NCI-H187 (cell line): ENCODE measurements at regions not wholly inside any gene's neighbourhood (a gene's known extent, or its start where the extent isn't known, plus 50 kb on each side); places are given as distances from the start of the nearest gene placed in this dataset.
A peak's percentile ranks its signal among the peaks of the same experiment; 100 is the strongest.
"Not testable (repeated sequence)": the region's sequence is repeated elsewhere in the genome, so short reads cannot be mapped to it uniquely, and the experiment has no call there.

Experiments
- DNase-seq, 2 experiments: peaks; one replicate each; lab custom pipeline; 2025; lab: John Stamatoyannopoulos, UW

GRCh38 chr3:102909904-102910303 lies 475.1 kb downstream of the ZPLD1 start:
- DNase-seq, result no peak

- peak in 1 of 2 experiments; percentile 79 for DNase-seq
Measured at GRCh38 chr3:102916532-102916931, 481.7 kb downstream of the ZPLD1 start.

GRCh38 chr3:102926618-102927017 lies 491.8 kb downstream of the ZPLD1 start:
- no peak for DNase-seq

- no peak for DNase-seq
Measured at GRCh38 chr3:102933377-102933776, 498.6 kb downstream of the ZPLD1 start.

GRCh38 chr3:102936511-102937045 lies 501.8 kb downstream of the ZPLD1 start:
- DNase-seq, result no peak

GRCh38 chr3:102941786-102942185 lies 507.0 kb downstream of the ZPLD1 start:
- no peak for DNase-seq

- not testable (repeated sequence) for DNase-seq
Measured at GRCh38 chr3:102946445-102946844, 511.6 kb downstream of the ZPLD1 start.

GRCh38 chr3:102972350-102972749 lies 537.5 kb downstream of the ZPLD1 start:
- DNase-seq, result no peak

- no peak for DNase-seq
Measured at GRCh38 chr3:102974333-102974732, 539.5 kb downstream of the ZPLD1 start.

- DNase-seq, result no peak
Measured at GRCh38 chr3:102979191-102979590, 544.4 kb downstream of the ZPLD1 start.

- DNase-seq, result no peak
Measured at GRCh38 chr3:102979682-102980354, 545.0 kb downstream of the ZPLD1 start.

GRCh38 chr3:102980355-102980696 lies 545.5 kb downstream of the ZPLD1 start:
- DNase-seq, result no peak

- no peak for DNase-seq
Measured at GRCh38 chr3:103002425-103003176, 567.8 kb downstream of the ZPLD1 start.

- DNase-seq, result no peak
Measured at GRCh38 chr3:103006526-103007183, 571.8 kb downstream of the ZPLD1 start.

- no peak for DNase-seq
Measured at GRCh38 chr3:103009609-103010008, 574.8 kb downstream of the ZPLD1 start.

- no peak for DNase-seq
Measured at GRCh38 chr3:103025880-103026279, 591.1 kb downstream of the ZPLD1 start.

- DNase-seq, result no peak
Measured at GRCh38 chr3:103033841-103034240, 599.0 kb downstream of the ZPLD1 start.

GRCh38 chr3:103047640-103048039 lies 612.8 kb downstream of the ZPLD1 start:
- no peak for DNase-seq

GRCh38 chr3:103048068-103048722 lies 613.4 kb downstream of the ZPLD1 start:
- no peak for DNase-seq

- DNase-seq, result no peak
Measured at GRCh38 chr3:103052236-103052830, 617.5 kb downstream of the ZPLD1 start.

GRCh38 chr3:103055021-103055520 lies 620.3 kb downstream of the ZPLD1 start:
- no peak for DNase-seq

GRCh38 chr3:103056542-103056941 lies 621.7 kb downstream of the ZPLD1 start:
- no peak for DNase-seq
